ENCODE measurements at regions not wholly inside any gene's neighbourhood (a gene's known extent, or its start where the extent isn't known, plus 50 kb on each side); places are given as distances from the start of the nearest gene placed in this dataset.

DNA sequence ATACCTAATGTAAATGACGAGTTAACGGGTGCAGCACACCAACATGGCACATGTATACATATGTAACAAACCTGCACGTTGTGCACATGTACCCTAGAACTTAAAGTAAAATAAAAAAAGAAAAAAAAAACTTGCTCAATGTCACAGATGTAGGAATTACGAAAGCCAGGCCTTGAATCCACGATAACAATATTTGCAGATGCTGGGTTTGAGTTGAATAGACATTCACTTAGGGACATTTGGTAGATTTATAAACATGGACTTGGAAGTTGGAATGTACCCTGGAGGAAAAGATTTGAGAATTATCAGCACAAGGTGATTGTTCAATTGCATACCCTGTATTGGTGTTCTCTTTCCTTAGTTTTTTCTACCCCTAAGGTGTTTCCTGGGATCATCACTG is 260.2 kb upstream of the PEX5L start (continued):
- TF ChIP-seq ZNF687 (IDR thresholded peaks at IDR 0.05) (no peak), STAT3 (IDR thresholded peaks at IDR 0.05; ENCODE audit: low read depth, low read length) (no peak), PAX5 (IDR thresholded peaks at IDR 0.05; ENCODE audit: borderline replicate concordance, low read depth, low read length) (no peak), FOS (IDR thresholded peaks at IDR 0.05; ENCODE audit: borderline replicate concordance, extremely low read depth, insufficient read length) (no peak), SKIL (IDR thresholded peaks at IDR 0.05; ENCODE audit: low read depth, poor library complexity, severe bottlenecking) (no peak)

DNA sequence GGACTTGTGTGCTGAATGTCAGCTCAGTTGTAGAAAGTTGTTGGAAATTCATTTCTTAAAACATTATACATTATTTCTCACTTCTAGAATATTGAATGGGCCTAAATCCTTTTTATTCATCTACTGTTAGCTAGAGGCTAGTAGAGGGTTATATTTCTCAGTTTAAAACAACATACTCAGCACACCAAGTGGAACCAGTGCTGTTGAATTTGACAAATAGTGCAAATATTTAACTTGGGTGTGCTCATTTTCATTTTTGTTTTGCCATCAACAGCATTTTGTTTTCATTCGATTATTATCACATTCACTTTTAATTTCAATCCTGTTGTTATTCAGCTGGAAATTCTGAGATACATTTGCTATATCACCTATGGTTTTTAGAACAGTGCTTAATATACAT is 269.4 kb upstream of the PEX5L start:
- Histone ChIP-seq H3K79me2 (ENCODE audit: control insufficient read depth, insufficient read depth, low read length) (no peaks in the 10 kb centered on the region), H3K4me3 (no peak overlapping the region), H3K9me3 (replicated peaks; ENCODE audit: control insufficient read depth, insufficient read depth, low read length) (no peaks in the 10 kb centered on the region), H3K27ac (ENCODE audit: control insufficient read depth, insufficient read depth) (no peak overlapping the region), H3K36me3 (ENCODE audit: control insufficient read depth in 2 of 2, insufficient read depth in 2 of 2, low read length in 1 of 2) (no peaks in the 10 kb centered on the region), H3K4me1 (ENCODE audit: control insufficient read depth, insufficient read depth, low read length) (no peaks in the 10 kb centered on the region), H3K4me2 (ENCODE audit: control insufficient read depth, insufficient read depth) (no peak overlapping the region), H3K27me3 (replicated peaks in 1 of 2; ENCODE audit: control insufficient read depth in 2 of 2, insufficient read depth in 2 of 2, low read length in 1 of 2) (no peaks in the 10 kb centered on the region), H2AFZ (ENCODE audit: control insufficient read depth, low read depth, low read length) (no peak overlapping the region), H4K20me1 (ENCODE audit: control insufficient read depth, insufficient read depth) (no peaks in the 10 kb centered on the region), H3K9ac (ENCODE audit: control insufficient read depth, insufficient read depth, low read length) (no peak overlapping the region)
- FAIRE-seq (no peak), DNase-seq (ENCODE audit: low read depth, low spot score) (no peak), ATAC-seq (no peak)
- ChIA-PET SMC1A (ENCODE audit: uncharacterized antibody, unreplicated experiment) (interaction anchor here (0.8 to 2.1 kb wide), 8 partner anchors 8 to 50 kb away, joined by 3 to 8 read pairs (median 4); no protein-coding TSS in a partner anchor), POLR2A (interaction anchor here (1.0 kb wide), 1 partner anchor 22 kb away, joined by 3 read pairs; no protein-coding TSS in a partner anchor), CTCF (interaction anchor here (0.7 to 2.2 kb wide), 5 partner anchors 11 to 377 kb away, joined by 3 to 9 read pairs (median 3); no protein-coding TSS in a partner anchor), RAD21 (ENCODE audit: unreplicated experiment) (no interaction called here)
- BruUV-seq (replicated peaks): no TSS peak
- intact Hi-C loops (cut with micrococcal nuclease; ENCODE audit: unreplicated experiment): no loop called here
- 84% methylated on average over 1 of the region's 1 CpG for WGBS (ENCODE audit: insufficient coverage, insufficient replicate concordance, low lambda C conversion rate, missing lambda C conversion rate)
- in situ Hi-C loops (cut with MboI): no loop called here
- no peak for TF ChIP-seq RCOR1 (conservative IDR thresholded peaks at IDR 0.05; ENCODE audit: low read depth, low read length)
- no peak for TF ChIP-seq MEF2B (IDR thresholded peaks at IDR 0.05; ENCODE audit: partially characterized antibody, poor library complexity, severe bottlenecking)
- no peak for TF ChIP-seq BCL11A (IDR thresholded peaks at IDR 0.05; ENCODE audit: low read depth, low read length)
- no peak for TF ChIP-seq SMARCA5 (IDR thresholded peaks at IDR 0.05)
- no peak for TF ChIP-seq NR2C1 (IDR thresholded peaks at IDR 0.05)
- no peak for TF ChIP-seq RUNX3 (IDR thresholded peaks at IDR 0.05; ENCODE audit: low read length)
- TF ChIP-seq YBX1 (IDR thresholded peaks at IDR 0.05): no peak
- TF ChIP-seq, protein P1, sequence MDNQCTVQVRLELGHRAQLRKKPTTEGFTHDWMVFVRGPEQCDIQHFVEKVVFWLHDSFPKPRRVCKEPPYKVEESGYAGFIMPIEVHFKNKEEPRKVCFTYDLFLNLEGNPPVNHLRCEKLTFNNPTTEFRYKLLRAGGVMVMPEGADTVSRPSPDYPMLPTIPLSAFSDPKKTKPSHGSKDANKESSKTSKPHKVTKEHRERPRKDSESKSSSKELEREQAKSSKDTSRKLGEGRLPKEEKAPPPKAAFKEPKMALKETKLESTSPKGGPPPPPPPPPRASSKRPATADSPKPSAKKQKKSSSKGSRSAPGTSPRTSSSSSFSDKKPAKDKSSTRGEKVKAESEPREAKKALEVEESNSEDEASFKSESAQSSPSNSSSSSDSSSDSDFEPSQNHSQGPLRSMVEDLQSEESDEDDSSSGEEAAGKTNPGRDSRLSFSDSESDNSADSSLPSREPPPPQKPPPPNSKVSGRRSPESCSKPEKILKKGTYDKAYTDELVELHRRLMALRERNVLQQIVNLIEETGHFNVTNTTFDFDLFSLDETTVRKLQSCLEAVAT (IDR thresholded peaks at IDR 0.05): no peak
- TF ChIP-seq SMC3 (IDR thresholded peaks at IDR 0.05; ENCODE audit: borderline replicate concordance, low read length): no peak
- no peak for TF ChIP-seq TAF1 (IDR thresholded peaks at IDR 0.05; ENCODE audit: borderline replicate concordance, low read depth, low read length)
- TF ChIP-seq CHD4 (IDR thresholded peaks at IDR 0.05): no peak
- TF ChIP-seq HCFC1 (IDR thresholded peaks at IDR 0.05; ENCODE audit: low read length): no peak
- no peak for TF ChIP-seq TBL1XR1 (IDR thresholded peaks at IDR 0.05; ENCODE audit: low read depth, low read length)

All from GM12878 (cell line).